ENCODE measurements at regions not wholly inside any gene's neighbourhood (a gene's known extent, or its start where the extent isn't known, plus 50 kb on each side); places are given as distances from the start of the nearest gene placed in this dataset.

- Mint-ChIP-seq H3K36me3 (ENCODE audit: low read depth) (no peaks in the 10 kb centered on the region), H3K27me3 (ENCODE audit: insufficient read depth) (peaks cover 18% of the 10 kb centered on the region), H3K4me3 (no peak overlapping the region), H3K27ac (no peak overlapping the region), H3K9me3 (peaks cover 4% of the 10 kb centered on the region), H3K4me1 (no peaks in the 10 kb centered on the region)
- no peak overlapping the region for H3K4me3 ChIP-seq (ENCODE audit: low read length)
- no peaks in the 10 kb centered on the region for H3K36me3 ChIP-seq (ENCODE audit: control insufficient read depth, insufficient read depth, low read length)
- no peaks in the 10 kb centered on the region for H3K4me1 ChIP-seq (ENCODE audit: control insufficient read depth, insufficient read depth, low read length)
- no peaks in the 10 kb centered on the region for H3K9me3 ChIP-seq (ENCODE audit: control insufficient read depth, low read length)
- DNase-seq: no peak
- H3K27ac ChIP-seq (ENCODE audit: low read depth, low read length): no peak overlapping the region
- H3K9ac ChIP-seq (ENCODE audit: extremely low read depth, low read length, poor library complexity, severe bottlenecking): no peak overlapping the region
- no peak for TF ChIP-seq CTCF (conservative IDR thresholded peaks at IDR 0.05)
- no peaks in the 10 kb centered on the region for H3K27me3 ChIP-seq (ENCODE audit: control insufficient read depth, insufficient read depth, low read length, poor library complexity, severe bottlenecking)
- WGBS, 2 experiments (ENCODE audit: insufficient coverage in 1 of 2, insufficient read length in 1 of 2): 88 to 93% methylated on average over 2 of the region's 3 CpGs
These were observed 290.0 kb downstream of the OMA1 start for GRCh38 chr1:58256546-58256945.

- TF ChIP-seq CTCF (conservative IDR thresholded peaks at IDR 0.05): no peak
- no peak overlapping the region for H3K4me3 ChIP-seq (ENCODE audit: low read length)
- H3K36me3 Mint-ChIP-seq (ENCODE audit: low read depth): no peaks in the 10 kb centered on the region
- H3K36me3 ChIP-seq (ENCODE audit: control insufficient read depth, insufficient read depth, low read length): no peaks in the 10 kb centered on the region
- peaks cover 2% of the 10 kb centered on the region for H3K27me3 ChIP-seq (ENCODE audit: control insufficient read depth, insufficient read depth, low read length, poor library complexity, severe bottlenecking)
- peaks cover 23% of the 10 kb centered on the region for H3K27me3 Mint-ChIP-seq (ENCODE audit: insufficient read depth)
- H3K4me1 ChIP-seq (ENCODE audit: control insufficient read depth, insufficient read depth, low read length): no peaks in the 10 kb centered on the region
- WGBS, 2 experiments (ENCODE audit: insufficient coverage in 1 of 2, insufficient read length in 1 of 2): 88 to 92% methylated on average over 5 to 10 of the region's 10 CpGs
- H3K9ac ChIP-seq (ENCODE audit: extremely low read depth, low read length, poor library complexity, severe bottlenecking): no peak overlapping the region
- H3K4me1 Mint-ChIP-seq: no peaks in the 10 kb centered on the region
- peaks cover 4% of the 10 kb centered on the region for H3K9me3 Mint-ChIP-seq
- no peak for DNase-seq
- no peak overlapping the region for H3K27ac Mint-ChIP-seq
- H3K9me3 ChIP-seq (ENCODE audit: control insufficient read depth, low read length): no peaks in the 10 kb centered on the region
- no peak overlapping the region for H3K4me3 Mint-ChIP-seq
- H3K27ac ChIP-seq (ENCODE audit: low read depth, low read length): no peak overlapping the region
These were observed 290.5 kb downstream of the OMA1 start for GRCh38 chr1:58256041-58256440.

DNA sequence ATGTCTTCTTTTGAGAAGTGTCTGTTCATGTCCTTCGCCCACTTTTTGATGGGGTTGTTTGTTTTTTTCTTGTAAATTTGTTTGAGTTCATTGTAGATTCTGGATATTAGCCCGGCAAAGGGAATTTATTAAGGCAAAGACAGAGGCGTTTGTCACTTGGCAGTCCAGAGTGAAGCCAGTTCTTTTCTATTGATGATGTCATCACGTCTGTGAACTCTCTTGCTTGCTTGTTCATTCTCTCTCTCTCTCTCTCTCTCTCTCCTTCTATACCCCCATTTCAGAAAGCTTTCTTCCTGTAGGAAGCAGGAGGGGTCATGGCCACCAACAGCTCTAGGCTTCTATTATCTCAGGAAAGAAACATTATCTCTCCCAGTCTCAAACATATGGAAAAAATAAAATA is 291.3 kb downstream of the OMA1 start:
- no peak overlapping the region for H3K4me3 Mint-ChIP-seq

More for the DNA sequence above, 291.3 kb downstream of the OMA1 start:
- no peak for TF ChIP-seq CTCF (conservative IDR thresholded peaks at IDR 0.05)
- DNase-seq: no peak
- H3K36me3 ChIP-seq (ENCODE audit: control insufficient read depth, insufficient read depth, low read length): no peaks in the 10 kb centered on the region
- Mint-ChIP-seq H3K36me3 (ENCODE audit: low read depth) (no peaks in the 10 kb centered on the region), H3K9me3 (peaks cover 4% of the 10 kb centered on the region), H3K27ac (no peak overlapping the region), H3K27me3 (ENCODE audit: insufficient read depth) (peaks cover 28% of the 10 kb centered on the region), H3K4me1 (no peaks in the 10 kb centered on the region)
- H3K4me3 ChIP-seq (ENCODE audit: low read length): no peak overlapping the region
- no peak overlapping the region for H3K27ac ChIP-seq (ENCODE audit: low read depth, low read length)
- no peaks in the 10 kb centered on the region for H3K4me1 ChIP-seq (ENCODE audit: control insufficient read depth, insufficient read depth, low read length)
- no peaks in the 10 kb centered on the region for H3K9me3 ChIP-seq (ENCODE audit: control insufficient read depth, low read length)
- whole genome bisulfite sequencing, 2 experiments (ENCODE audit: insufficient coverage in 1 of 2, insufficient read length in 1 of 2): 86 to 93% methylated on average over 1 to 4 of the region's 4 CpGs
- peaks cover 8% of the 10 kb centered on the region for H3K27me3 ChIP-seq (ENCODE audit: control insufficient read depth, insufficient read depth, low read length, poor library complexity, severe bottlenecking)
- H3K9ac ChIP-seq (ENCODE audit: extremely low read depth, low read length, poor library complexity, severe bottlenecking): no peak overlapping the region
